ENCODE measurements at regions not wholly inside any gene's neighbourhood (a gene's known extent, or its start where the extent isn't known, plus 50 kb on each side); places are given as distances from the start of the nearest gene placed in this dataset.

DNA sequence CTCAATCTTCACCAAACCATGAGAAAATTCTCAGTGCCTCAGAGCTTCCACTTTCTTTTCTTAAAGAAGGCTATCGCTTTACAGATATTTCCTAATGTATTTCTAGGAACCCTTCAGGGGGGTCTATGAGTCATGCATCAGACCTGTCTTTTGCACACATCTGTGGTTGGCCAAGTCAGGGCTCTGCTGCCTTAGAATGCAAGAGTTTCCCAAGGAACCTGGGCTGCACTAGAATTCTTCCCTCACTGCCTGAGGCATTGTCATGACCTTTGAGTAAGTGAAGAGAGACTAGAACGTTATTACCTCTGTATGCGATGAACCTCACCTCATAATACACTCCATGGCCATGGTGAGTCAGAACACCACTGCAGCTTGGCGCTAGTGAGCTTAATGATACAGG is 365.0 kb upstream of the ID4 start:
- TF ChIP-seq, protein P1, sequence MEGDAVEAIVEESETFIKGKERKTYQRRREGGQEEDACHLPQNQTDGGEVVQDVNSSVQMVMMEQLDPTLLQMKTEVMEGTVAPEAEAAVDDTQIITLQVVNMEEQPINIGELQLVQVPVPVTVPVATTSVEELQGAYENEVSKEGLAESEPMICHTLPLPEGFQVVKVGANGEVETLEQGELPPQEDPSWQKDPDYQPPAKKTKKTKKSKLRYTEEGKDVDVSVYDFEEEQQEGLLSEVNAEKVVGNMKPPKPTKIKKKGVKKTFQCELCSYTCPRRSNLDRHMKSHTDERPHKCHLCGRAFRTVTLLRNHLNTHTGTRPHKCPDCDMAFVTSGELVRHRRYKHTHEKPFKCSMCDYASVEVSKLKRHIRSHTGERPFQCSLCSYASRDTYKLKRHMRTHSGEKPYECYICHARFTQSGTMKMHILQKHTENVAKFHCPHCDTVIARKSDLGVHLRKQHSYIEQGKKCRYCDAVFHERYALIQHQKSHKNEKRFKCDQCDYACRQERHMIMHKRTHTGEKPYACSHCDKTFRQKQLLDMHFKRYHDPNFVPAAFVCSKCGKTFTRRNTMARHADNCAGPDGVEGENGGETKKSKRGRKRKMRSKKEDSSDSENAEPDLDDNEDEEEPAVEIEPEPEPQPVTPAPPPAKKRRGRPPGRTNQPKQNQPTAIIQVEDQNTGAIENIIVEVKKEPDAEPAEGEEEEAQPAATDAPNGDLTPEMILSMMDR (conservative IDR thresholded peaks at IDR 0.05), result no peak
- TF ChIP-seq ZFX (IDR thresholded peaks at IDR 0.05), result no peak
